ENCODE measurements at regions not wholly inside any gene's neighbourhood (a gene's known extent, or its start where the extent isn't known, plus 50 kb on each side); places are given as distances from the start of the nearest gene placed in this dataset.

DNA sequence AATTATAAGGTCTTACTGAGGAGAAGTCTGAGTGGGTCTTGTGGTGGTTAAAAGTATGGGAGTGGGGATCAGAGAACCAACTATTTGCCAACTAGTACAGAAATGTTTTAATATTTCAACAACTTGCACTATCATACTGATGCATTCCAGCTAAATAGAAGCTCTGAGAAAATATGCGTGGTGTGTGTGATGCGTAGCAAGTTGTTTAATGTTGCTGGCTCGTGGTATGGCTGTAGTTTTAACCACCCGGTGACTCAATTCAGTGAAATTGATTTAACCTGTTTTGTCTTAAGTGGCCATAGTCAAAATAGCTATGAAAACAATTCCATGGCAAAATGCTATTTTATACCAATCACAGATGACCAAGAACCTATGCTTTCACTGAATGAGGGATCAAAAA is 176.5 kb upstream of the SLC24A2 start:
- no peak for TF ChIP-seq EZH2 (IDR thresholded peaks at IDR 0.05)
- TF ChIP-seq POLR2AphosphoS5 (IDR thresholded peaks at IDR 0.05; ENCODE audit: borderline replicate concordance, low read depth, low read length) = no peak
- no peak for TF ChIP-seq FOXP2 (optimal IDR thresholded peaks at IDR 0.05; ENCODE audit: control extremely low read depth, extremely low read length, insufficient read depth)
